GM19025 (cell line): ENCODE measurements at regions not wholly inside any gene's neighbourhood (a gene's known extent, or its start where the extent isn't known, plus 50 kb on each side); places are given as distances from the start of the nearest gene placed in this dataset.

Experiments used
- ATAC-seq: cut with Tn5 transposase; IDR thresholded peaks from one replicate; pipeline ENCODE4 v1.9.1; 2021; ENCODE audit warnings: mild to moderate bottlenecking, low read depth, moderate library complexity; ENCODE audit not compliant: unreplicated experiment

GRCh38 chr17:71033336-71033735 lies 864.0 kb downstream of the KCNJ2 start:
- no peak for ATAC-seq

- no peak for ATAC-seq
Measured at GRCh38 chr17:71035226-71035625, 865.9 kb downstream of the KCNJ2 start.

GRCh38 chr17:71037386-71037785 lies 868.1 kb downstream of the KCNJ2 start:
- ATAC-seq, result no peak

- ATAC-seq, result no peak
Measured at GRCh38 chr17:71039391-71039790, 870.1 kb downstream of the KCNJ2 start.

GRCh38 chr17:71052971-71053370 lies 883.6 kb downstream of the KCNJ2 start:
- ATAC-seq, result no peak

GRCh38 chr17:71055128-71055527 lies 885.8 kb downstream of the KCNJ2 start:
- no peak for ATAC-seq

GRCh38 chr17:71057448-71057847 lies 888.1 kb downstream of the KCNJ2 start:
- no peak for ATAC-seq

GRCh38 chr17:71057938-71058337 lies 888.6 kb downstream of the KCNJ2 start:
- no peak for ATAC-seq

- no peak for ATAC-seq
Measured at GRCh38 chr17:71063127-71063526, 893.8 kb downstream of the KCNJ2 start.

GRCh38 chr17:71063559-71063958 lies 894.2 kb downstream of the KCNJ2 start:
- ATAC-seq, result no peak

GRCh38 chr17:71067669-71068407 lies 898.5 kb downstream of the KCNJ2 start:
- ATAC-seq, result no peak

- no peak for ATAC-seq
Measured at GRCh38 chr17:71068408-71068750, 899.0 kb downstream of the KCNJ2 start.

GRCh38 chr17:71071041-71071440 lies 901.7 kb downstream of the KCNJ2 start:
- no peak for ATAC-seq

GRCh38 chr17:71071837-71072236 lies 902.5 kb downstream of the KCNJ2 start:
- ATAC-seq, result no peak

GRCh38 chr17:71080937-71081336 lies 911.6 kb downstream of the KCNJ2 start:
- no peak for ATAC-seq

- ATAC-seq, result no peak
Measured at GRCh38 chr17:71081666-71082065, 912.3 kb downstream of the KCNJ2 start.

GRCh38 chr17:71084219-71084618 lies 914.9 kb downstream of the KCNJ2 start:
- no peak for ATAC-seq

GRCh38 chr17:71084838-71085237 lies 915.5 kb downstream of the KCNJ2 start:
- ATAC-seq, result no peak

GRCh38 chr17:71085238-71086033 lies 916.1 kb downstream of the KCNJ2 start:
- ATAC-seq, result no peak

GRCh38 chr17:71089431-71089830 lies 920.1 kb downstream of the KCNJ2 start:
- ATAC-seq, result no peak

- no peak for ATAC-seq
Measured at GRCh38 chr17:71098071-71098470, 928.7 kb downstream of the KCNJ2 start.
